ENCODE measurements at regions not wholly inside any gene's neighbourhood (a gene's known extent, or its start where the extent isn't known, plus 50 kb on each side); places are given as distances from the start of the nearest gene placed in this dataset.
"Not testable (repeated sequence)": the region's sequence is repeated elsewhere in the genome, so short reads cannot be mapped to it uniquely, and the experiment has no call there.

DNA sequence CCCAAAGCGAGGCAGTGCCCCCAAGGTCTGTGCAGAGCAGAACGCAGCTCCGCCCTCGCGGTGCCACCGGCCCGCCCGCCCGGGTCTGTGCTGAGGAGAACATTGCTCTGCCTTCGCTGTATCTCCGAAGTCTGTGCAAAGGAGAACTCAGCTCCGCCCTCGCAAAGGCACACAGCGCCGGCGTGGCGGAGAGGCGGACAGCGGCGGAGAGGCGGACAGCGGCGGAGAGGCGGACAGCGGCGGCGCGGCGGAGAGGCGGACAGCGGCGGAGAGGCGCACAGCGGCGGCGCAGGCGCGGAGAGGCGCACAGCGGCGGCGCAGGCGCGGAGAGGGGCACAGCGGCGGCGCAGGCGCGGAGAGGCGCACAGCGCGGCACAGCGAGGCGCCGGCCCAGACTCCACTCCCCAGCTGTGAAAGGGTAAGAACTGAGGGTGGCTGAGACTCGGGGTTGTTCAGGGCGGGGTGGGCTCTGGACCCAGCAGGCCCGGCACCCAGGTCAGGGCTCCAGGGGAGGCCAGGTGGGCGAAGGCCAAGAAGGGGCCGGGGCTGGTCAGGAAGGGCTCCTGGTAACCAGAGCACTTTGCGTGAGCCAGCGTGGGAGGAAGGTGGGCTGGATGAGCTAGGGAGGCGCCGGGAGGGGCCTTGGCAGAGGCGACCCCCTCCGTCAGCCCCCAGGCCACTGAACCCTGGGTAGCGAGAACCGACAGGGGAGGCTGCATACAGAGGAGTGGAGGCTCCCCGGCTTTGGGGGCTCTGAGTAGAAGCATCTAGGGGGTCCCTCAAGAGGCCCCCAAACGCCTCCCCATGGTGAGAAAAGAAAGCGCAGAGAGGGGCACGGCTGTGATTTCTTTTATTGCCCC is 53.4 kb downstream of the VPREB1 start:
- TF ChIP-seq, protein P1, sequence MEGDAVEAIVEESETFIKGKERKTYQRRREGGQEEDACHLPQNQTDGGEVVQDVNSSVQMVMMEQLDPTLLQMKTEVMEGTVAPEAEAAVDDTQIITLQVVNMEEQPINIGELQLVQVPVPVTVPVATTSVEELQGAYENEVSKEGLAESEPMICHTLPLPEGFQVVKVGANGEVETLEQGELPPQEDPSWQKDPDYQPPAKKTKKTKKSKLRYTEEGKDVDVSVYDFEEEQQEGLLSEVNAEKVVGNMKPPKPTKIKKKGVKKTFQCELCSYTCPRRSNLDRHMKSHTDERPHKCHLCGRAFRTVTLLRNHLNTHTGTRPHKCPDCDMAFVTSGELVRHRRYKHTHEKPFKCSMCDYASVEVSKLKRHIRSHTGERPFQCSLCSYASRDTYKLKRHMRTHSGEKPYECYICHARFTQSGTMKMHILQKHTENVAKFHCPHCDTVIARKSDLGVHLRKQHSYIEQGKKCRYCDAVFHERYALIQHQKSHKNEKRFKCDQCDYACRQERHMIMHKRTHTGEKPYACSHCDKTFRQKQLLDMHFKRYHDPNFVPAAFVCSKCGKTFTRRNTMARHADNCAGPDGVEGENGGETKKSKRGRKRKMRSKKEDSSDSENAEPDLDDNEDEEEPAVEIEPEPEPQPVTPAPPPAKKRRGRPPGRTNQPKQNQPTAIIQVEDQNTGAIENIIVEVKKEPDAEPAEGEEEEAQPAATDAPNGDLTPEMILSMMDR (conservative IDR thresholded peaks at IDR 0.05; ENCODE audit: low read length): peak; percentile 69
- TF ChIP-seq EZH2phosphoT487 (IDR thresholded peaks at IDR 0.05; ENCODE audit: borderline replicate concordance, low read depth, low read length): not testable (repeated sequence)
